ENCODE measurements at regions not wholly inside any gene's neighbourhood (a gene's known extent, or its start where the extent isn't known, plus 50 kb on each side); places are given as distances from the start of the nearest gene placed in this dataset.

DNA sequence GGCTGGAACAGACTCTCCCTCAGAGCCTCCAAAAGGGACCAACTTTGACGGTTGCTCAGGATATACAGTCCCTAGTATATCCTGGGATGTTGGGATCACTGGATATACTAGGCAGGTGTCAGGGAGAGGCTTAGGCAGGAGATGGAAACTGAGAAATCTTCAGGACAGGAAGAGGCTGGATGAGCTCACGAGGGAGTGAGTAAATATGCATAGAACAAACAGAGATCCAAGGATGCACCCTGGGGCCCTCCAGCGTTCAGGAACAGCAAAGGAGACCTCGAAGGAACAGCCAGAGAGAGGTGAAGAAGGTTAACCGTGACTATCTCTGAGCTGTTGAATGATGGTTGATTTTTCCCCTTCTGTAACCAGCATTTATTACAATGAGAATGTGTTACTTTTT lies 191.3 kb downstream of the BMP7 start:
- Histone ChIP-seq H3K4me3 (no peak overlapping the region), H3K4me1 (no peaks in the 10 kb centered on the region), H3K9me3 (peaks cover 0 to 16% (median 0%) of the 10 kb centered on the region in 3 donors), H3K36me3 (replicated peaks in 1 of 2; ENCODE audit: insufficient read depth in 1 of 2, low read depth in 2 of 2) (no peaks in the 10 kb centered on the region), H3K27me3 (peaks cover 0 to 12% of the 10 kb centered on the region in 2 donors), H3K27ac (no peak overlapping the region)
- DNase-seq (no peak), ATAC-seq (no peak)
- intact Hi-C loops (cut with DNase I) = no loop called here
- 54 to 58% methylated on average over 5 of the region's 5 CpGs for WGBS, 2 donors
- no peak for TF ChIP-seq POLR2A (IDR thresholded peaks at IDR 0.05)
- TF ChIP-seq, protein P1, sequence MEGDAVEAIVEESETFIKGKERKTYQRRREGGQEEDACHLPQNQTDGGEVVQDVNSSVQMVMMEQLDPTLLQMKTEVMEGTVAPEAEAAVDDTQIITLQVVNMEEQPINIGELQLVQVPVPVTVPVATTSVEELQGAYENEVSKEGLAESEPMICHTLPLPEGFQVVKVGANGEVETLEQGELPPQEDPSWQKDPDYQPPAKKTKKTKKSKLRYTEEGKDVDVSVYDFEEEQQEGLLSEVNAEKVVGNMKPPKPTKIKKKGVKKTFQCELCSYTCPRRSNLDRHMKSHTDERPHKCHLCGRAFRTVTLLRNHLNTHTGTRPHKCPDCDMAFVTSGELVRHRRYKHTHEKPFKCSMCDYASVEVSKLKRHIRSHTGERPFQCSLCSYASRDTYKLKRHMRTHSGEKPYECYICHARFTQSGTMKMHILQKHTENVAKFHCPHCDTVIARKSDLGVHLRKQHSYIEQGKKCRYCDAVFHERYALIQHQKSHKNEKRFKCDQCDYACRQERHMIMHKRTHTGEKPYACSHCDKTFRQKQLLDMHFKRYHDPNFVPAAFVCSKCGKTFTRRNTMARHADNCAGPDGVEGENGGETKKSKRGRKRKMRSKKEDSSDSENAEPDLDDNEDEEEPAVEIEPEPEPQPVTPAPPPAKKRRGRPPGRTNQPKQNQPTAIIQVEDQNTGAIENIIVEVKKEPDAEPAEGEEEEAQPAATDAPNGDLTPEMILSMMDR (IDR thresholded peaks at IDR 0.05) = no peak

DNA sequence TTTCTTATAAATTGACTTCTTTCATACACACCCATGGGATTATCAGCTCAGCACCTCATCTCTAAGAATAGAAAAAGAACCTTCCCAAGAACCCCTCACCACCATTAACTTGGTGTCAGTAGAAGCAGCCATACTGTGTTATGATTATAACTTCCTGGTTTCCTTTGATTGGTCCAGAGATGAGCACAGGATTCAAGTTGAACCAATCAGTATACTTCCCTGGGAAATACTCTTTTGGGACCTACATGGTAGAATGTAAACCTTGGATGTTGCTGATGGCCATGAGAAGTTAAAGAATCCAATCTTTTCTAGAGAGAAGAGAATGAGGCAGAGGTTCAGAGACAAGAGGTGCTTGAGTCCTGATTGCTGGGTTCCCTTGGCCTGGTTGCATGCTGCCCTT lies 190.8 kb downstream of the BMP7 start:
- H3K4me3 ChIP-seq = no peak overlapping the region
- ATAC-seq (no peak), DNase-seq (no peak)
- no peaks in the 10 kb centered on the region for H3K4me1 ChIP-seq
- H3K27me3 ChIP-seq = peaks cover 0 to 12% of the 10 kb centered on the region in 2 donors
- H3K36me3 ChIP-seq (replicated peaks in 1 of 2; ENCODE audit: insufficient read depth in 1 of 2, low read depth in 2 of 2) = no peaks in the 10 kb centered on the region
- H3K27ac ChIP-seq = no peak overlapping the region
- intact Hi-C loops (cut with DNase I) = no loop called here
- peaks cover 0 to 19% (median 0%) of the 10 kb centered on the region in 3 donors for H3K9me3 ChIP-seq
- TF ChIP-seq POLR2A (IDR thresholded peaks at IDR 0.05) = no peak
- TF ChIP-seq, protein P1 (IDR thresholded peaks at IDR 0.05) = no peak

DNA sequence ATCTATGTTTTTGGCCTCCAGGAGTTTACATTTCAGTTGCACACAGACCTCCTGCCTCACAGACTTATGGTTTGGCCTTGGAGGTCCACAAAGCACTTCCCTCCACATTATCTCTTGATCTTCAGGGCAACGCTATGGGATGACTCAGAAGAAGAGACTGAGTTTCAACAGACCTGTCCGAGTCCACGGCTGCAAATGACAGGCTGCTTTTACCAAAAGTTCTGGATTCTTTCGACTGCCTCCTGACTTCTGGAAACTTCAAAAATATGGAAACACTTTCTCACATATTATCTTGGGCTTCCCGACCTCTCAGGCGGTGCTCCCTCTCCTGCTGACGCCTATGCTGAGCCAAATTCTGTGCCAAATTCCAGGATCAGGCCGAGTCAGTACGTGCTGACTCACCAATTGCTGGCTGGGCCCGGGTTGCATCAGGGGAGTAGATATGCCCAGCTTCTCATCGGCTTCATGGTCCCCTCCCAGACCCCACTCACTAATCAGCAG lies 190.2 kb downstream of the BMP7 start:
- intact Hi-C loops (cut with DNase I) = no loop called here
- ATAC-seq = no peak
- no peaks in the 10 kb centered on the region for H3K4me1 ChIP-seq
- TF ChIP-seq POLR2A (IDR thresholded peaks at IDR 0.05) = no peak
- TF ChIP-seq, protein P1 (IDR thresholded peaks at IDR 0.05) = no peak
- H3K9me3 ChIP-seq = peaks cover 0 to 19% (median 0%) of the 10 kb centered on the region in 3 donors
- no peaks in the 10 kb centered on the region for H3K36me3 ChIP-seq (replicated peaks in 1 of 2; ENCODE audit: insufficient read depth in 1 of 2, low read depth in 2 of 2)
- peaks cover 0 to 12% of the 10 kb centered on the region in 2 donors for H3K27me3 ChIP-seq
- no peak overlapping the region for H3K4me3 ChIP-seq
- H3K27ac ChIP-seq = no peak overlapping the region
- 56 to 66% methylated on average over 11 of the region's 11 CpGs for WGBS, 2 donors
- DNase-seq = no peak

DNA sequence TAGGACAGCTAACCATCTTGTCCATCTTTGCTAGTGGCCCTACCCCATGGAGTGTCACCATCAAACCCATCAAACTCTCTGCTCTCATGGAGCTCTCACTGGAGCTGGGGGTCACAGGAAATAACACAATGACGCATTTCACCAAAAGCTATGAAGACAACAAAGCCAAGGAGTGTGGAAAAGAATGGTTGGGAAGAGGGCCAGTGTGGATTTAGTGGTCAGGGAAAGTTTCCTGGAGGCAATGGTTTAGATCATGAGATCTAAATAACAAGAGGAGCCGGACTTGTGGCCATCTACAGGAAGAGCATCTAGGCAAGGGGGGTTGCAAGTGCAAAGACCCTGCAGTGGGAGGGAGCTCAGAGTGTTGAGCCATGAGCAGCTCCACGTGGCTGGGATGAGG lies 189.5 kb downstream of the BMP7 start:
- H3K27ac ChIP-seq = no peak overlapping the region
- no peaks in the 10 kb centered on the region for H3K4me1 ChIP-seq
- DNase-seq = no peak
- intact Hi-C loops (cut with DNase I) = no loop called here
- 44 to 59% methylated on average over 3 of the region's 3 CpGs for WGBS, 2 donors
- H3K27me3 ChIP-seq = peaks cover 0 to 9% of the 10 kb centered on the region in 2 donors
- H3K9me3 ChIP-seq = peaks cover 0 to 19% (median 0%) of the 10 kb centered on the region in 3 donors
- no peaks in the 10 kb centered on the region for H3K36me3 ChIP-seq (replicated peaks in 1 of 2; ENCODE audit: insufficient read depth in 1 of 2, low read depth in 2 of 2)
- TF ChIP-seq, protein P1 (IDR thresholded peaks at IDR 0.05) = no peak
- no peak for TF ChIP-seq POLR2A (IDR thresholded peaks at IDR 0.05)
- no peak overlapping the region for H3K4me3 ChIP-seq
- ATAC-seq = no peak

DNA sequence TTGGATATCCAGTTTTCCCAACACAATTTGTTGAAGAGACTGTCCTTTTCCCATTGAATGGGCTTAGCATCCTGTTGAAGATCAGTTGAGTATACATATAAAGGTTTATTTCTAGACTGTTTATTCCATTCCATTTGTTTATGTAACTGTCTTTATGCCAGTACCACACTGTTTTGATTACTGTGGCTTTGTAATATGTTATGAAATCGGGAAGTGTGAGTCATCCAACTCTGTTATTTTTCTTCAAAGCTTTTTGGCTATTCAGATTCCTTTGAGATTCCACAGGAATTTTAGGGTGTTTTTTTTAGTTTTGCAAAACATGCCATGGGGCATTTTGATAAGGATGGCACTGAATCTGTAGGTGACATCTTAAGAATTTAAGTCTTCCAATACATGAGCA lies 188.3 kb downstream of the BMP7 start:
- intact Hi-C loops (cut with DNase I) = no loop called here

More for the DNA sequence above, 188.3 kb downstream of the BMP7 start:
- Histone ChIP-seq H3K27ac (no peak overlapping the region), H3K27me3 (no peaks in the 10 kb centered on the region), H3K36me3 (replicated peaks in 1 of 2; ENCODE audit: insufficient read depth in 1 of 2, low read depth in 2 of 2) (no peaks in the 10 kb centered on the region), H3K9me3 (peaks cover 0 to 19% (median 0%) of the 10 kb centered on the region in 3 donors), H3K4me3 (no peak overlapping the region), H3K4me1 (no peaks in the 10 kb centered on the region)
- DNase-seq (no peak), ATAC-seq (no peak)
- TF ChIP-seq POLR2A (IDR thresholded peaks at IDR 0.05) = no peak
- TF ChIP-seq, protein P1 (IDR thresholded peaks at IDR 0.05) = no peak
- WGBS, 2 donors = 56 to 68% methylated on average over 1 of the region's 1 CpG
